ENCODE measurements at regions not wholly inside any gene's neighbourhood (a gene's known extent, or its start where the extent isn't known, plus 50 kb on each side); places are given as distances from the start of the nearest gene placed in this dataset.

- TF ChIP-seq EZH2 (IDR thresholded peaks at IDR 0.05; ENCODE audit: borderline replicate concordance, low read depth, low read length, poor library complexity, severe bottlenecking), result no peak
- TF ChIP-seq, protein P1, sequence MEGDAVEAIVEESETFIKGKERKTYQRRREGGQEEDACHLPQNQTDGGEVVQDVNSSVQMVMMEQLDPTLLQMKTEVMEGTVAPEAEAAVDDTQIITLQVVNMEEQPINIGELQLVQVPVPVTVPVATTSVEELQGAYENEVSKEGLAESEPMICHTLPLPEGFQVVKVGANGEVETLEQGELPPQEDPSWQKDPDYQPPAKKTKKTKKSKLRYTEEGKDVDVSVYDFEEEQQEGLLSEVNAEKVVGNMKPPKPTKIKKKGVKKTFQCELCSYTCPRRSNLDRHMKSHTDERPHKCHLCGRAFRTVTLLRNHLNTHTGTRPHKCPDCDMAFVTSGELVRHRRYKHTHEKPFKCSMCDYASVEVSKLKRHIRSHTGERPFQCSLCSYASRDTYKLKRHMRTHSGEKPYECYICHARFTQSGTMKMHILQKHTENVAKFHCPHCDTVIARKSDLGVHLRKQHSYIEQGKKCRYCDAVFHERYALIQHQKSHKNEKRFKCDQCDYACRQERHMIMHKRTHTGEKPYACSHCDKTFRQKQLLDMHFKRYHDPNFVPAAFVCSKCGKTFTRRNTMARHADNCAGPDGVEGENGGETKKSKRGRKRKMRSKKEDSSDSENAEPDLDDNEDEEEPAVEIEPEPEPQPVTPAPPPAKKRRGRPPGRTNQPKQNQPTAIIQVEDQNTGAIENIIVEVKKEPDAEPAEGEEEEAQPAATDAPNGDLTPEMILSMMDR (conservative IDR thresholded peaks at IDR 0.05; ENCODE audit: low read depth, low read length), result no peak
Observed at GRCh38 chr3:72222410-72222809, 437.5 kb upstream of the PROK2 start.
